ENCODE measurements at regions not wholly inside any gene's neighbourhood (a gene's known extent, or its start where the extent isn't known, plus 50 kb on each side); places are given as distances from the start of the nearest gene placed in this dataset.

- H3K27me3 ChIP-seq (ENCODE audit: control insufficient read depth, low read length): no peaks in the 10 kb centered on the region
- H4K20me1 ChIP-seq (ENCODE audit: control insufficient read depth, insufficient read depth, low read depth, low read length): no peaks in the 10 kb centered on the region
- H3K79me2 ChIP-seq (ENCODE audit: control insufficient read depth, low read length): no peaks in the 10 kb centered on the region
- TF ChIP-seq CTCF (IDR thresholded peaks at IDR 0.05; ENCODE audit: low read depth, low read length, poor library complexity, severe bottlenecking): no peak
- TF ChIP-seq EZH2phosphoT487 (IDR thresholded peaks at IDR 0.05; ENCODE audit: borderline replicate concordance, low read length): no peak
- no peaks in the 10 kb centered on the region for H3F3A ChIP-seq (ENCODE audit: control insufficient read depth, insufficient read depth)
- no peaks in the 10 kb centered on the region for H3K9me3 ChIP-seq (ENCODE audit: control insufficient read depth, insufficient read depth, low read length)
- no peak overlapping the region for H3K4me3 ChIP-seq (ENCODE audit: low read length)
- no peak overlapping the region for H3K27ac ChIP-seq (ENCODE audit: low read depth, low read length)
- no peaks in the 10 kb centered on the region for H3K36me3 ChIP-seq (ENCODE audit: control insufficient read depth, low read length)
- H3K9me2 ChIP-seq (replicated peaks; ENCODE audit: control insufficient read depth, low read length): no peaks in the 10 kb centered on the region
- no peak overlapping the region for H3K4me2 ChIP-seq (ENCODE audit: low read length)
- H3K4me1 ChIP-seq (ENCODE audit: control insufficient read depth, low read length): no peaks in the 10 kb centered on the region
Measured at GRCh38 chr2:13462464-13462863, 745.7 kb downstream of the TRIB2 start.

GRCh38 chr2:13466076-13466475, 749.3 kb downstream of the TRIB2 start:
- no peak overlapping the region for H3K27ac ChIP-seq (ENCODE audit: low read depth, low read length)
- no peaks in the 10 kb centered on the region for H3K79me2 ChIP-seq (ENCODE audit: control insufficient read depth, low read length)
- no peaks in the 10 kb centered on the region for H3K4me1 ChIP-seq (ENCODE audit: control insufficient read depth, low read length)
- no peak for TF ChIP-seq EZH2phosphoT487 (IDR thresholded peaks at IDR 0.05; ENCODE audit: borderline replicate concordance, low read length)
- TF ChIP-seq CTCF (IDR thresholded peaks at IDR 0.05; ENCODE audit: low read depth, low read length, poor library complexity, severe bottlenecking): no peak
- H3K4me2 ChIP-seq (ENCODE audit: low read length): no peak overlapping the region
- H3K27me3 ChIP-seq (ENCODE audit: control insufficient read depth, low read length): no peaks in the 10 kb centered on the region
- H3F3A ChIP-seq (ENCODE audit: control insufficient read depth, insufficient read depth): no peaks in the 10 kb centered on the region
- H4K20me1 ChIP-seq (ENCODE audit: control insufficient read depth, insufficient read depth, low read depth, low read length): no peaks in the 10 kb centered on the region
- H3K9me2 ChIP-seq (replicated peaks; ENCODE audit: control insufficient read depth, low read length): no peaks in the 10 kb centered on the region
- no peaks in the 10 kb centered on the region for H3K36me3 ChIP-seq (ENCODE audit: control insufficient read depth, low read length)
- no peaks in the 10 kb centered on the region for H3K9me3 ChIP-seq (ENCODE audit: control insufficient read depth, insufficient read depth, low read length)
- H3K4me3 ChIP-seq (ENCODE audit: low read length): no peak overlapping the region

- H4K20me1 ChIP-seq (ENCODE audit: control insufficient read depth, insufficient read depth, low read depth, low read length): no peaks in the 10 kb centered on the region
- no peaks in the 10 kb centered on the region for H3K27me3 ChIP-seq (ENCODE audit: control insufficient read depth, low read length)
- H3K27ac ChIP-seq (ENCODE audit: low read depth, low read length): no peak overlapping the region
- H3F3A ChIP-seq (ENCODE audit: control insufficient read depth, insufficient read depth): no peaks in the 10 kb centered on the region
- no peak overlapping the region for H3K4me2 ChIP-seq (ENCODE audit: low read length)
- H3K79me2 ChIP-seq (ENCODE audit: control insufficient read depth, low read length): no peaks in the 10 kb centered on the region
- no peaks in the 10 kb centered on the region for H3K36me3 ChIP-seq (ENCODE audit: control insufficient read depth, low read length)
- no peaks in the 10 kb centered on the region for H3K9me3 ChIP-seq (ENCODE audit: control insufficient read depth, insufficient read depth, low read length)
- H3K4me1 ChIP-seq (ENCODE audit: control insufficient read depth, low read length): no peaks in the 10 kb centered on the region
- no peaks in the 10 kb centered on the region for H3K9me2 ChIP-seq (replicated peaks; ENCODE audit: control insufficient read depth, low read length)
- TF ChIP-seq CTCF (IDR thresholded peaks at IDR 0.05; ENCODE audit: low read depth, low read length, poor library complexity, severe bottlenecking): no peak
- no peak for TF ChIP-seq EZH2phosphoT487 (IDR thresholded peaks at IDR 0.05; ENCODE audit: borderline replicate concordance, low read length)
- no peak overlapping the region for H3K4me3 ChIP-seq (ENCODE audit: low read length)
Measured at GRCh38 chr2:13474538-13474937, 757.8 kb downstream of the TRIB2 start.

GRCh38 chr2:13480057-13480456, 763.3 kb downstream of the TRIB2 start:
- no peaks in the 10 kb centered on the region for H3K27me3 ChIP-seq (ENCODE audit: control insufficient read depth, low read length)
- no peaks in the 10 kb centered on the region for H3K4me1 ChIP-seq (ENCODE audit: control insufficient read depth, low read length)
- TF ChIP-seq CTCF (IDR thresholded peaks at IDR 0.05; ENCODE audit: low read depth, low read length, poor library complexity, severe bottlenecking) (no peak), EZH2phosphoT487 (IDR thresholded peaks at IDR 0.05; ENCODE audit: borderline replicate concordance, low read length) (no peak)
- H3K9me2 ChIP-seq (replicated peaks; ENCODE audit: control insufficient read depth, low read length): no peaks in the 10 kb centered on the region
- no peak overlapping the region for H3K4me2 ChIP-seq (ENCODE audit: low read length)
- no peaks in the 10 kb centered on the region for H3K79me2 ChIP-seq (ENCODE audit: control insufficient read depth, low read length)
- no peak overlapping the region for H3K27ac ChIP-seq (ENCODE audit: low read depth, low read length)
- H3K4me3 ChIP-seq (ENCODE audit: low read length): no peak overlapping the region
- H3K9me3 ChIP-seq (ENCODE audit: control insufficient read depth, insufficient read depth, low read length): no peaks in the 10 kb centered on the region
- no peaks in the 10 kb centered on the region for H3F3A ChIP-seq (ENCODE audit: control insufficient read depth, insufficient read depth)
- no peaks in the 10 kb centered on the region for H3K36me3 ChIP-seq (ENCODE audit: control insufficient read depth, low read length)
- H4K20me1 ChIP-seq (ENCODE audit: control insufficient read depth, insufficient read depth, low read depth, low read length): no peaks in the 10 kb centered on the region

Measured in DOHH2 (cell line).